GM10248 (cell line): ENCODE measurements at regions not wholly inside any gene's neighbourhood (a gene's known extent, or its start where the extent isn't known, plus 50 kb on each side); places are given as distances from the start of the nearest gene placed in this dataset.
A peak's percentile ranks its signal among the peaks of the same experiment; 100 is the strongest.

Source experiments
- CTCF ChIA-PET: fragments of 300-600 bp; sonication (Branson Sonifier 250); formaldehyde crosslinking; extraction: SDS; loops from one replicate; lab custom pipeline; 2021; ENCODE audit warnings: antibody characterized with exemption; lab: Yijun Ruan, JAX
- POLR2A ChIA-PET: fragments of 350-650 bp; sonication (Branson Sonifier 250); formaldehyde crosslinking; extraction: SDS; loops from one replicate; lab custom pipeline; 2020; ENCODE audit warnings: antibody characterized with exemption; lab: Yijun Ruan, JAX
- DNase-seq: peaks from one replicate; pipeline ENCODE4 v3.0.0; 2012; ENCODE audit errors: extremely low spot score
- TF ChIP-seq, protein P1 (sequence below): IDR thresholded peaks from 2 replicates; pipeline ENCODE4 v1.5.1; 2012; ENCODE audit warnings: mild to moderate bottlenecking, low read depth; ENCODE audit errors: extremely low read depth, missing control alignments, control extremely low read depth

DNA sequence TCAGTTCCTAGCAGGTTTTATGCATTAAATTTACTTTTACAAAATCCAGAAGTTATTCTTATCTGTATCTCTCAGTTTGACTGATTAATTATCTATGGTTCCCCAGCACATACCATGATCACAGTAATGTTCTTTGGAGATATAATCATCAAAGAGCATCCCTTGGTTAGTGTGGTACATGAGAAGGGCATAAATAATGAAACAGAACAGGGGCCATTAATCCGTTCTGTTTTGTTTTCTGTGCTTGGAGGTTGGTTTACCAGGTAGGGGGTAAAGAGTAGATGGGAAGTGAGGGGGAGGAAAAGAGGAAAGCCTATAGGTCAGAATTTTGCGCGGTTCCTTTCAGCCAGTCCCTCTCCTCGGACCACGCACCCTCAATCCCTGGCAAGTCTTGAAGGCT, 718.7 kb upstream of the TENM3 start:
- TF ChIP-seq, protein P1, sequence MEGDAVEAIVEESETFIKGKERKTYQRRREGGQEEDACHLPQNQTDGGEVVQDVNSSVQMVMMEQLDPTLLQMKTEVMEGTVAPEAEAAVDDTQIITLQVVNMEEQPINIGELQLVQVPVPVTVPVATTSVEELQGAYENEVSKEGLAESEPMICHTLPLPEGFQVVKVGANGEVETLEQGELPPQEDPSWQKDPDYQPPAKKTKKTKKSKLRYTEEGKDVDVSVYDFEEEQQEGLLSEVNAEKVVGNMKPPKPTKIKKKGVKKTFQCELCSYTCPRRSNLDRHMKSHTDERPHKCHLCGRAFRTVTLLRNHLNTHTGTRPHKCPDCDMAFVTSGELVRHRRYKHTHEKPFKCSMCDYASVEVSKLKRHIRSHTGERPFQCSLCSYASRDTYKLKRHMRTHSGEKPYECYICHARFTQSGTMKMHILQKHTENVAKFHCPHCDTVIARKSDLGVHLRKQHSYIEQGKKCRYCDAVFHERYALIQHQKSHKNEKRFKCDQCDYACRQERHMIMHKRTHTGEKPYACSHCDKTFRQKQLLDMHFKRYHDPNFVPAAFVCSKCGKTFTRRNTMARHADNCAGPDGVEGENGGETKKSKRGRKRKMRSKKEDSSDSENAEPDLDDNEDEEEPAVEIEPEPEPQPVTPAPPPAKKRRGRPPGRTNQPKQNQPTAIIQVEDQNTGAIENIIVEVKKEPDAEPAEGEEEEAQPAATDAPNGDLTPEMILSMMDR = no peak
- POLR2A ChIA-PET = no interaction called here
- no peak for DNase-seq
- CTCF ChIA-PET = interaction anchor here (1.0 to 5.4 kb wide), 2 partner anchors 380 to 972 kb away, joined by 3 to 69 read pairs; no protein-coding TSS in a partner anchor

DNA sequence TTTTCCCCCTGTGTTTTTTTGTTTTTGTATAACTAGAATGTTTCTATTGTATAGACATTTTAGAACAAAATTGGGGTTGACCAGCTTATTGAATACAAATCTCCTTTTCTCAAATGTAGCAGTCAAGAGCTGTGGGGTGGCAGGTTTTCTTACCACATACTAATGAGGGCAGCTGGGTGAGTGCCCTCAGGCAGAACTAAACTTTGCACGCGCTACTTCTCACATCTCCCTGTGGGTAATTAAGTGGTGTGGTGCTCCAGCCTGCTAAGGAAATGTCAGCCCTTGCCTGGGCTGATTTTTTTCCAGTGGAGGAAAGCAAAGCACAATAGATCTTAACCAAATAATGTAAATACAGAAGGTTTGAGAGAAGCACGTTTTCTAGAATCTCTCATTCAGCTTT, 717.6 kb upstream of the TENM3 start:
- ChIA-PET CTCF (interaction anchor here (0.8 to 5.4 kb wide), 5 partner anchors 14 to 971 kb away, joined by 3 to 69 read pairs (median 3); no protein-coding TSS in a partner anchor), POLR2A (no interaction called here)
- DNase-seq = no peak
- TF ChIP-seq, protein P1 = no peak

DNA sequence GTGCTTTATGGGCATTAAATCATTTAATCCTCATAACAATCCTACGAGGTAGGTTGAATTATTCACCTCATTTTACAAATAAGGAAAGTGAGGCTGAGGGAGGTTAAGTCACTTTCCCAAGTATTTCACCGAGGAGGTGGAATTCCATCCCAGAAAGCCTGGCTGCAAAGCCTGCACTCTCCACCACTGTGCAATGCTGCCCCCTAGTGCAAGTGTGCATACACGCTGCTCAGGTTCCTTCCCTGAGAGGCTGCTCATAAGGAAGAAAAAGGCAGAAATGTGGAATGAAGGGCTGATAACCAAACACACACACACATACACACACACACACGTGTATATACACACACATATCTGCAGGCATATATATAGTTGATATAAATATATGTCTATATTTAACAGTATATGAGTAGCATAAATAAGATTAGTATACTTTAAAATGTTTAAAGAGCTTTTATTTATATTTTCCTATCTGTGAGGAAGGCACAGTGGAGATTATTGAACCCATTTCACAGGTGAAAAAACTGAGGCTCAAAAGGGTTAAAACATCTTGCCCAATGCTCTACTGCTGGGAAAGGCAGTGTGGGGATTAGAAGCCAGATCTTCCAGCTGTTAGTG, 714.5 kb upstream of the TENM3 start:
- ChIA-PET CTCF (interaction anchor here (0.6 to 5.4 kb wide), 31 partner anchors 9 to 1500 kb away, joined by 3 to 69 read pairs (median 3); no protein-coding TSS in a partner anchor), POLR2A (no interaction called here)
- peak; percentile 22 for DNase-seq
- TF ChIP-seq, protein P1 = peak; percentile 88

- POLR2A ChIA-PET = no interaction called here
- no peak for DNase-seq
- CTCF ChIA-PET = interaction anchor here (0.7 to 5.4 kb wide), 20 partner anchors 8 to 865 kb away, joined by 3 to 69 read pairs (median 4); no protein-coding TSS in a partner anchor
- TF ChIP-seq, protein P1 = no peak
These were observed 713.7 kb upstream of the TENM3 start for GRCh38 chr4:181529537-181529936.

DNA sequence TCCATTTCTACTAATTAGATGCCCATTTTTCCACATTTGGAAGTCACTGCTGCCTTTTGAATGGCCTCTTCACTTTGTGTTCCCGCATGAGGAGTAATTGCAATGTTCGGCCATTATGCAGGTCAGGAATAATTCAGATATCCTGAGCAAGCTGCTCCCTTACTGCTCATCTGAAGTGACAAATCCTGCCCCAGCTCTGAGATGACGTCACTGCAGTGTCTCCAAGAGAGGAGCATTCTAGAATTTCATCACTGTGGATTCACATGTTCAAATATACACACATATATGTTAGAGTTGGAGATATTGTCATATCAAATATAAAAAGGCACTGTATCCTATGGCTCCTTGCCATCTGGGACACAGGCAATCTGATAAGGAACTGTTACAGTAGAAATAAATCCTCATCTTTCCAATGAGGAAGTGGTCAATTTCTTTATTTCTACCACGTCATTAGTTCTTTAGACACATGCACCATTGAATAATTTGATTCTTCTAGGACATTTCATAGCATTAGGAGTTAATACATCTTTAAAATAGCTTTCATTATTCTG, 706.9 kb upstream of the TENM3 start:
- ChIA-PET POLR2A (no interaction called here), CTCF (interaction anchor here (2.9 kb wide), 1 partner anchor 8 kb away, joined by 17 read pairs; no protein-coding TSS in a partner anchor)
- TF ChIP-seq, protein P1 = no peak
- no peak for DNase-seq

GRCh38 chr4:181536811-181537434, 706.3 kb upstream of the TENM3 start:
- ChIA-PET POLR2A (no interaction called here), CTCF (interaction anchor here (2.9 kb wide), 1 partner anchor 8 kb away, joined by 17 read pairs; no protein-coding TSS in a partner anchor)
- TF ChIP-seq, protein P1 = no peak
- DNase-seq = no peak
